ENCODE measurements at regions not wholly inside any gene's neighbourhood (a gene's known extent, or its start where the extent isn't known, plus 50 kb on each side); places are given as distances from the start of the nearest gene placed in this dataset.

DNA sequence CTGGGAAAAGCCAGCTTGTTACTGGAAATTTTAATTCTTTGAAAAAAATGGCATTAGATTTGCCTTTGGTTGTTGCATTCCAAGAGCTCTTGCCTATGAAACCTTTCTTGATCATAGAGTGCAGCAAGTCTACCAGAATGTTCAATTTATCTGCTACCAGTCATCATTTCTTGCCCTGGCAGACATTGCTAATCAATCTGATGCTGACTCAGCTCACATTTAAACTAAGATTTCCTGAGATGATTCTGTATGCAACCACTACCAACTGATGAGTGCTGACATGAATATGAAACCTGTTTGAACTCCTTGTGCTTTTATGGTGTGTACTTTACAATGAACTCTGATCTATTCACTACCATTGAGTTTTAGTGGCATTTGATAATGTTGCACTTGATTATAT, 166.5 kb upstream of the SALL1 start (continued):
- TF ChIP-seq YY1 (IDR thresholded peaks at IDR 0.05; ENCODE audit: extremely low read depth, insufficient replicate concordance, low read depth, low read length) (no peak), SP1 (IDR thresholded peaks at IDR 0.05; ENCODE audit: low read depth) (no peak), CBX3 (IDR thresholded peaks at IDR 0.05; ENCODE audit: low read depth) (no peak), ELF1 (IDR thresholded peaks at IDR 0.05; ENCODE audit: borderline replicate concordance, low read depth) (no peak), JUND (IDR thresholded peaks at IDR 0.05) (no peak), FOSL1 (IDR thresholded peaks at IDR 0.05; ENCODE audit: low read depth) (no peak), POLR2A (IDR thresholded peaks at IDR 0.05; ENCODE audit: borderline replicate concordance, extremely low read depth, insufficient read depth, insufficient read length) (no peak)

- no peaks in the 10 kb centered on the region for H3K27me3 ChIP-seq (ENCODE audit: insufficient read depth, low read length)
- no peaks in the 10 kb centered on the region for H3K4me1 ChIP-seq (ENCODE audit: control insufficient read depth in 1 of 2, insufficient read depth in 2 of 2, low read length in 2 of 2)
- POLR2A ChIA-PET: no interaction called here
- no peak overlapping the region for H3K9ac ChIP-seq (ENCODE audit: low read length)
- H3K4me2 ChIP-seq (ENCODE audit: low read length): no peak overlapping the region
- TF ChIP-seq YY1 (IDR thresholded peaks at IDR 0.05; ENCODE audit: extremely low read depth, insufficient replicate concordance, low read depth, low read length) (no peak), EZH2 (IDR thresholded peaks at IDR 0.05) (no peak), JUND (IDR thresholded peaks at IDR 0.05) (no peak), MAX (IDR thresholded peaks at IDR 0.05) (no peak), TCF7L2 (IDR thresholded peaks at IDR 0.05; ENCODE audit: borderline replicate concordance, extremely low read depth, insufficient read depth, insufficient read length) (no peak), CEBPB (IDR thresholded peaks at IDR 0.05; ENCODE audit: low read depth) (no peak), RAD21 (IDR thresholded peaks at IDR 0.05; ENCODE audit: low read depth) (no peak), EZH2phosphoT487 (IDR thresholded peaks at IDR 0.05; ENCODE audit: borderline replicate concordance) (no peak), FOSL1 (IDR thresholded peaks at IDR 0.05; ENCODE audit: low read depth) (no peak), EGR1 (IDR thresholded peaks at IDR 0.05; ENCODE audit: low read depth) (no peak), POLR2A (IDR thresholded peaks at IDR 0.05; ENCODE audit: borderline replicate concordance, extremely low read depth, insufficient read depth, insufficient read length) (no peak), POLR2AphosphoS5 (IDR thresholded peaks at IDR 0.05; ENCODE audit: low read depth, low read length) (no peak), SIN3A (IDR thresholded peaks at IDR 0.05; ENCODE audit: low read depth) (no peak), CBX3 (IDR thresholded peaks at IDR 0.05; ENCODE audit: low read depth) (no peak), SP1 (IDR thresholded peaks at IDR 0.05; ENCODE audit: low read depth) (no peak), SRF (IDR thresholded peaks at IDR 0.05; ENCODE audit: low read depth) (no peak), ZFX (IDR thresholded peaks at IDR 0.05) (no peak)
- TF ChIP-seq, protein P1, sequence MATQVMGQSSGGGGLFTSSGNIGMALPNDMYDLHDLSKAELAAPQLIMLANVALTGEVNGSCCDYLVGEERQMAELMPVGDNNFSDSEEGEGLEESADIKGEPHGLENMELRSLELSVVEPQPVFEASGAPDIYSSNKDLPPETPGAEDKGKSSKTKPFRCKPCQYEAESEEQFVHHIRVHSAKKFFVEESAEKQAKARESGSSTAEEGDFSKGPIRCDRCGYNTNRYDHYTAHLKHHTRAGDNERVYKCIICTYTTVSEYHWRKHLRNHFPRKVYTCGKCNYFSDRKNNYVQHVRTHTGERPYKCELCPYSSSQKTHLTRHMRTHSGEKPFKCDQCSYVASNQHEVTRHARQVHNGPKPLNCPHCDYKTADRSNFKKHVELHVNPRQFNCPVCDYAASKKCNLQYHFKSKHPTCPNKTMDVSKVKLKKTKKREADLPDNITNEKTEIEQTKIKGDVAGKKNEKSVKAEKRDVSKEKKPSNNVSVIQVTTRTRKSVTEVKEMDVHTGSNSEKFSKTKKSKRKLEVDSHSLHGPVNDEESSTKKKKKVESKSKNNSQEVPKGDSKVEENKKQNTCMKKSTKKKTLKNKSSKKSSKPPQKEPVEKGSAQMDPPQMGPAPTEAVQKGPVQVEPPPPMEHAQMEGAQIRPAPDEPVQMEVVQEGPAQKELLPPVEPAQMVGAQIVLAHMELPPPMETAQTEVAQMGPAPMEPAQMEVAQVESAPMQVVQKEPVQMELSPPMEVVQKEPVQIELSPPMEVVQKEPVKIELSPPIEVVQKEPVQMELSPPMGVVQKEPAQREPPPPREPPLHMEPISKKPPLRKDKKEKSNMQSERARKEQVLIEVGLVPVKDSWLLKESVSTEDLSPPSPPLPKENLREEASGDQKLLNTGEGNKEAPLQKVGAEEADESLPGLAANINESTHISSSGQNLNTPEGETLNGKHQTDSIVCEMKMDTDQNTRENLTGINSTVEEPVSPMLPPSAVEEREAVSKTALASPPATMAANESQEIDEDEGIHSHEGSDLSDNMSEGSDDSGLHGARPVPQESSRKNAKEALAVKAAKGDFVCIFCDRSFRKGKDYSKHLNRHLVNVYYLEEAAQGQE (IDR thresholded peaks at IDR 0.05; ENCODE audit: low read depth): no peak
- TF ChIP-seq, protein P2, sequence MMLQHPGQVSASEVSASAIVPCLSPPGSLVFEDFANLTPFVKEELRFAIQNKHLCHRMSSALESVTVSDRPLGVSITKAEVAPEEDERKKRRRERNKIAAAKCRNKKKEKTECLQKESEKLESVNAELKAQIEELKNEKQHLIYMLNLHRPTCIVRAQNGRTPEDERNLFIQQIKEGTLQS (IDR thresholded peaks at IDR 0.05): no peak
- TF ChIP-seq, protein P3, sequence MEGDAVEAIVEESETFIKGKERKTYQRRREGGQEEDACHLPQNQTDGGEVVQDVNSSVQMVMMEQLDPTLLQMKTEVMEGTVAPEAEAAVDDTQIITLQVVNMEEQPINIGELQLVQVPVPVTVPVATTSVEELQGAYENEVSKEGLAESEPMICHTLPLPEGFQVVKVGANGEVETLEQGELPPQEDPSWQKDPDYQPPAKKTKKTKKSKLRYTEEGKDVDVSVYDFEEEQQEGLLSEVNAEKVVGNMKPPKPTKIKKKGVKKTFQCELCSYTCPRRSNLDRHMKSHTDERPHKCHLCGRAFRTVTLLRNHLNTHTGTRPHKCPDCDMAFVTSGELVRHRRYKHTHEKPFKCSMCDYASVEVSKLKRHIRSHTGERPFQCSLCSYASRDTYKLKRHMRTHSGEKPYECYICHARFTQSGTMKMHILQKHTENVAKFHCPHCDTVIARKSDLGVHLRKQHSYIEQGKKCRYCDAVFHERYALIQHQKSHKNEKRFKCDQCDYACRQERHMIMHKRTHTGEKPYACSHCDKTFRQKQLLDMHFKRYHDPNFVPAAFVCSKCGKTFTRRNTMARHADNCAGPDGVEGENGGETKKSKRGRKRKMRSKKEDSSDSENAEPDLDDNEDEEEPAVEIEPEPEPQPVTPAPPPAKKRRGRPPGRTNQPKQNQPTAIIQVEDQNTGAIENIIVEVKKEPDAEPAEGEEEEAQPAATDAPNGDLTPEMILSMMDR (IDR thresholded peaks at IDR 0.05 in 2 of 3, conservative IDR thresholded peaks at IDR 0.05 in 1 of 3; ENCODE audit: borderline replicate concordance in 1 of 3, insufficient read depth in 1 of 3, low read depth in 2 of 3, low read length in 2 of 3): no peak
- CTCF ChIA-PET: no interaction called here
- H3K79me2 ChIP-seq (ENCODE audit: insufficient read depth, low read length): no peaks in the 10 kb centered on the region
- no peak for ATAC-seq
- no peak overlapping the region for H3K4me3 ChIP-seq (replicated peaks in 1 of 2; ENCODE audit: low read depth in 1 of 2, low read length in 2 of 2)
- no peaks in the 10 kb centered on the region for H3K36me3 ChIP-seq (ENCODE audit: control insufficient read depth in 1 of 2, insufficient read depth in 2 of 2, low read length in 2 of 2)
- no peak for DNase-seq (ENCODE audit: low read depth, low spot score)
- intact Hi-C loops (cut with micrococcal nuclease): no loop called here
- H3K27ac ChIP-seq (ENCODE audit: low read depth, low read length): no peak overlapping the region
- RAD21 ChIA-PET (ENCODE audit: low non-redundant PET in 1 of 2, low total read pairs in 2 of 2, uncharacterized antibody in 2 of 2, unreplicated experiment in 2 of 2): interaction anchor here in 1 of 2 experiments (0.6 kb wide), 1 partner anchor 1511 kb away, joined by 5 read pairs; no protein-coding TSS in a partner anchor
- no peaks in the 10 kb centered on the region for H4K20me1 ChIP-seq (ENCODE audit: insufficient read depth)
- H3K9me2 ChIP-seq (ENCODE audit: insufficient read depth): no peaks in the 10 kb centered on the region
- H2AFZ ChIP-seq (ENCODE audit: low read depth, low read length, poor library complexity, severe bottlenecking): no peak overlapping the region
- no TSS peak for BruUV-seq (replicated peaks)
- H3K9me3 ChIP-seq (ENCODE audit: control insufficient read depth in 1 of 2, insufficient read depth in 1 of 2, low read depth in 1 of 2, low read length in 2 of 2): peaks cover 4 to 16% of the 10 kb centered on the region in 2 experiments; a peak in 2 of 4 replicates
These were observed 162.1 kb upstream of the SALL1 start for GRCh38 chr16:51313198-51313597.
